Psoas muscle (tissue), 7 donors: ENCODE measurements at regions not wholly inside any gene's neighbourhood (a gene's known extent, or its start where the extent isn't known, plus 50 kb on each side); places are given as distances from the start of the nearest gene placed in this dataset.
A peak's percentile ranks its signal among the peaks of the same experiment; 100 is the strongest.

Experiments used
- ATAC-seq, 4 donors: fragments of 200-7000 bp; cut with Tn5 transposase; one replicate each; pipeline ENCODE4 v1.9.1; 2020; ENCODE audit warnings: moderate library complexity in 3 of 4, mild to moderate bottlenecking in 2 of 4
- DNase-seq, 2 donors: peaks; one replicate each; pipeline ENCODE4 v3.0.0-alpha.2; 2020
- H3K27ac ChIP-seq: fragments of 200-600 bp; one replicate; pipeline ENCODE4 v1.8.0; 2022
- H3K27me3 ChIP-seq, 3 donors: fragments of 200-600 bp in 1 of 3; one replicate each; pipeline versions ENCODE4 v1.6.1 to v1.8.0; 2013 to 2022; ENCODE audit warnings: low read length in 2 of 3, mild to moderate bottlenecking in 2 of 3, moderate library complexity in 1 of 3; ENCODE audit not compliant: insufficient read depth in 3 of 3
- H3K36me3 ChIP-seq, 2 donors: fragments of 200-600 bp in 1 of 2; one replicate each; pipeline versions ENCODE4 v1.6.1 to v1.8.0; 2013 to 2022; ENCODE audit warnings: low read depth in 1 of 2, mild to moderate bottlenecking in 1 of 2, moderate library complexity in 1 of 2; ENCODE audit not compliant: insufficient read depth in 1 of 2
- H3K4me1 ChIP-seq: fragments of 200-600 bp; one replicate; pipeline ENCODE4 v1.8.0; 2022
- H3K4me3 ChIP-seq: fragments of 200-600 bp; one replicate; pipeline ENCODE4 v1.8.0; 2022; ENCODE audit warnings: mild to moderate bottlenecking
- H3K9me3 ChIP-seq: fragments of 200-600 bp; one replicate; pipeline ENCODE4 v1.8.0; 2022
- CTCF ChIP-seq: fragments of 200-600 bp; IDR thresholded peaks from one replicate; pipeline ENCODE4 v1.8.0; 2022; ENCODE audit warnings: antibody characterized with exemption
- WGBS, 3 donors: extraction: QIAGEN DNeasy Blood & Tissue Kit; methylation state at CpG; one replicate each; pipeline versions ENCODE4 v1.1.6 to v1.1.7; 2013; 5-methylcytosine and 5-hydroxymethylcytosine counted together
- intact Hi-C, 2 donors: fragments of 100-400 bp; cut with DNase I; formaldehyde crosslinking; loops; one replicate each; pipeline versions ENCODE4 v1.11.0 to v1.14.2; 2022
- donor health status: healthy with polysubstance abuse.
- donor health status: DM: no; HTN: no; CAD: no; lungs with moderate emphysema.
- donor health status: Bipolar disorder and iron deficiency.
- donor health status: healthy.
- donor health status: DM: yes; HTN: yes; CAD: no.
- donor health status: DM: no; HTN: no; CAD: no.
- donor health status: DM: yes; HTN: yes; CAD: no.

- H3K36me3 ChIP-seq = no peaks in the 10 kb centered on the region
- no peaks in the 10 kb centered on the region for H3K27me3 ChIP-seq
- TF ChIP-seq CTCF = no peak
- intact Hi-C loops = loop anchor here in 1 of 2 donors (5.0 kb wide), 2 partner anchors 125 to 225 kb away; no protein-coding TSS in a partner anchor
- peaks cover 13% of the 10 kb centered on the region for H3K4me1 ChIP-seq
- no peak overlapping the region for H3K4me3 ChIP-seq
- ATAC-seq (peak in 2 of 4 donors; percentile 4 to 7), DNase-seq (no peak)
- no peaks in the 10 kb centered on the region for H3K9me3 ChIP-seq
- WGBS, 3 donors = 60 to 62% (median 62%) methylated on average over 23 to 24 of the region's 24 CpGs
- H3K27ac ChIP-seq = no peak overlapping the region
Measured at GRCh38 chr22:27632451-27633295, 168.9 kb downstream of the MN1 start.

GRCh38 chr22:27633296-27633871 lies 168.2 kb downstream of the MN1 start:
- Histone ChIP-seq H3K4me1 (peaks cover 20% of the 10 kb centered on the region), H3K9me3 (no peaks in the 10 kb centered on the region), H3K27me3 (no peaks in the 10 kb centered on the region), H3K36me3 (no peaks in the 10 kb centered on the region), H3K4me3 (no peak overlapping the region), H3K27ac (no peak overlapping the region)
- no peak for TF ChIP-seq CTCF
- ATAC-seq (no peak), DNase-seq (no peak)
- WGBS, 3 donors = 68 to 79% (median 75%) methylated on average over 8 of the region's 8 CpGs
- intact Hi-C loops = loop anchor here in 1 of 2 donors (5.0 kb wide), 2 partner anchors 126 to 226 kb away; no protein-coding TSS in a partner anchor

GRCh38 chr22:27634043-27634740 lies 167.4 kb downstream of the MN1 start:
- WGBS, 3 donors = 85 to 88% (median 86%) methylated on average over 17 of the region's 17 CpGs
- TF ChIP-seq CTCF = no peak
- no peak overlapping the region for H3K27ac ChIP-seq
- intact Hi-C loops = loop anchor here in 1 of 2 donors (5.0 kb wide), 2 partner anchors 127 to 227 kb away; no protein-coding TSS in a partner anchor
- H3K4me1 ChIP-seq = peaks cover 28% of the 10 kb centered on the region
- DNase-seq (no peak), ATAC-seq (no peak)
- no peaks in the 10 kb centered on the region for H3K36me3 ChIP-seq
- H3K27me3 ChIP-seq = no peaks in the 10 kb centered on the region
- no peaks in the 10 kb centered on the region for H3K9me3 ChIP-seq
- H3K4me3 ChIP-seq = no peak overlapping the region

GRCh38 chr22:27635435-27635834 lies 166.1 kb downstream of the MN1 start:
- H3K36me3 ChIP-seq = no peaks in the 10 kb centered on the region
- DNase-seq (no peak), ATAC-seq (no peak)
- intact Hi-C loops = loop anchor here (5.0 kb wide), 2 partner anchors 162 to 167 kb away; partner anchors contain the start of gene MN1 (in 1 of the 2)
- H3K4me3 ChIP-seq = no peak overlapping the region
- no peaks in the 10 kb centered on the region for H3K9me3 ChIP-seq
- 73 to 93% (median 74%) methylated on average over 2 of the region's 2 CpGs for WGBS, 3 donors
- H3K27ac ChIP-seq = no peak overlapping the region
- TF ChIP-seq CTCF = no peak
- peaks cover 41% of the 10 kb centered on the region for H3K4me1 ChIP-seq
- no peaks in the 10 kb centered on the region for H3K27me3 ChIP-seq
